Neural cell (in vitro differentiated cells): ENCODE measurements at regions not wholly inside any gene's neighbourhood (a gene's known extent, or its start where the extent isn't known, plus 50 kb on each side); places are given as distances from the start of the nearest gene placed in this dataset.

ENCODE experiments used
- H2AFZ ChIP-seq: fragments of 200-600, 300-800 bp; sonication (generic), shearing (Covaris generic); 2 replicates; pipeline ENCODE4 v1.6.0; 2014; ENCODE audit warnings: low read depth, mild to moderate bottlenecking, antibody characterized with exemption, low read length, moderate library complexity
- H3F3A ChIP-seq: fragments of 200-600 bp; shearing (Covaris generic); 2 replicates; pipeline ENCODE4 v1.6.1; 2016; ENCODE audit warnings: mild to moderate bottlenecking, moderate library complexity, mixed read lengths, antibody characterized with exemption, low read length; ENCODE audit not compliant: insufficient read depth, poor library complexity, severe bottlenecking
- H3K27ac ChIP-seq: fragments of 200-600, 300-800 bp; sonication (generic), shearing (Covaris generic); 2 replicates; pipeline ENCODE4 v1.5.1; 2014; ENCODE audit warnings: mild to moderate bottlenecking, low read length, moderate library complexity
- H3K27me3 ChIP-seq: fragments of 300-800, 200-600 bp; sonication (generic), shearing (Covaris generic); 2 replicates; pipeline ENCODE4 v1.6.0; 2014; ENCODE audit warnings: mild to moderate bottlenecking, low read depth, low read length, moderate library complexity; ENCODE audit not compliant: insufficient read depth
- H3K36me3 ChIP-seq: fragments of 300-800, 200-600 bp; sonication (generic), shearing (Covaris generic); 2 replicates; pipeline ENCODE4 v1.5.1; 2014; ENCODE audit warnings: mild to moderate bottlenecking, antibody characterized with exemption, low read length, moderate library complexity; ENCODE audit not compliant: insufficient read depth
- H3K4me2 ChIP-seq: fragments of 300-800, 200-600 bp; sonication (generic), shearing (Covaris generic); 2 replicates; pipeline ENCODE4 v1.6.0; 2014; ENCODE audit warnings: mild to moderate bottlenecking, low read length
- H3K4me3 ChIP-seq: fragments of 300-800, 200-600 bp; sonication (generic), shearing (Covaris generic); 2 replicates; pipeline ENCODE4 v1.5.1; 2014; ENCODE audit warnings: mild to moderate bottlenecking, low read length, moderate library complexity
- H3K79me2 ChIP-seq: fragments of 200-600 bp; shearing (Covaris generic); replicated peaks from 2 replicates; pipeline ENCODE4 v1.6.0; 2014; ENCODE audit warnings: mild to moderate bottlenecking, low read length, moderate library complexity; ENCODE audit not compliant: insufficient read depth
- H3K9ac ChIP-seq: fragments of 300-800, 200-600 bp; sonication (generic), shearing (Covaris generic); 2 replicates; pipeline ENCODE4 v1.6.1; 2016; ENCODE audit warnings: mild to moderate bottlenecking, low read length, mixed read lengths
- H3K9me2 ChIP-seq: fragments of 200-600 bp; shearing (Covaris generic); 2 replicates; pipeline ENCODE4 v1.6.1; 2016; ENCODE audit warnings: mild to moderate bottlenecking, low read length, mixed read lengths; ENCODE audit not compliant: insufficient read depth
- H3K9me3 ChIP-seq: fragments of 200-600, 300-800 bp; sonication (generic), shearing (Covaris generic); 2 replicates; pipeline ENCODE4 v1.6.1; 2016; ENCODE audit warnings: mild to moderate bottlenecking, mixed run types, low read length, moderate library complexity, mixed read lengths
- H4K20me1 ChIP-seq: fragments of 200-600 bp; shearing (Covaris generic); 2 replicates; pipeline ENCODE4 v1.6.1; 2016; ENCODE audit warnings: mild to moderate bottlenecking, mixed run types; ENCODE audit not compliant: insufficient read depth
- CTCF ChIP-seq: fragments of 450-650 bp; IDR thresholded peaks from 2 replicates; pipeline ENCODE4 v1.5.1; 2014; ENCODE audit warnings: antibody characterized with exemption, mild to moderate bottlenecking, moderate library complexity; ENCODE audit not compliant: poor library complexity, severe bottlenecking
- EP300 ChIP-seq: fragments of 450-650 bp; conservative IDR thresholded peaks from 2 replicates; pipeline ENCODE4 v1.6.1; 2014; ENCODE audit warnings: antibody characterized with exemption, mild to moderate bottlenecking, moderate library complexity; ENCODE audit not compliant: poor library complexity, severe bottlenecking
- EZH2 ChIP-seq: fragments of 200-600, 300-800 bp; shearing (Covaris generic), sonication (generic); IDR thresholded peaks from 2 replicates; pipeline ENCODE4 v1.6.1; 2014; ENCODE audit warnings: antibody characterized with exemption, low read length, borderline replicate concordance, mild to moderate bottlenecking; ENCODE audit not compliant: insufficient read depth, poor library complexity, severe bottlenecking
- MXI1 ChIP-seq: fragments of 450-650 bp; conservative IDR thresholded peaks from 2 replicates; pipeline ENCODE4 v1.6.1; 2014; ENCODE audit warnings: antibody characterized with exemption, mild to moderate bottlenecking; ENCODE audit not compliant: poor library complexity, severe bottlenecking
- POLR2AphosphoS5 ChIP-seq: IDR thresholded peaks from 2 replicates; pipeline ENCODE4 v1.6.1; 2012
- RAD21 ChIP-seq: fragments of 450-650 bp; conservative IDR thresholded peaks from 2 replicates; pipeline ENCODE4 v1.6.1; 2014; ENCODE audit warnings: antibody characterized with exemption, mild to moderate bottlenecking, moderate library complexity
- REST ChIP-seq: IDR thresholded peaks from 2 replicates; pipeline ENCODE4 v1.6.1; 2012; ENCODE audit warnings: borderline replicate concordance
- SMC3 ChIP-seq: fragments of 450-650 bp; conservative IDR thresholded peaks from 2 replicates; pipeline ENCODE4 v1.6.1; 2014; ENCODE audit warnings: antibody characterized with exemption, mild to moderate bottlenecking, moderate library complexity; ENCODE audit not compliant: poor library complexity
- TAF1 ChIP-seq: IDR thresholded peaks from 2 replicates; pipeline ENCODE4 v1.6.1; 2012; ENCODE audit warnings: low read depth

- TF ChIP-seq TAF1, result no peak
- no peak for TF ChIP-seq MXI1
- TF ChIP-seq CTCF, result peak; percentile 51
- TF ChIP-seq EZH2, result no peak
- TF ChIP-seq SMC3, result peak; percentile 37
- peak; percentile 44 for TF ChIP-seq EP300
- TF ChIP-seq REST, result no peak
- peak; percentile 48 for TF ChIP-seq RAD21
- TF ChIP-seq POLR2AphosphoS5, result peak; percentile 65
- Histone ChIP-seq H4K20me1 (no peaks in the 10 kb centered on the region), H3K27ac (peak overlapping the region; percentile 70), H3K4me2 (no peak overlapping the region), H2AFZ (no peak overlapping the region), H3K27me3 (no peaks in the 10 kb centered on the region), H3K9me2 (no peaks in the 10 kb centered on the region), H3K9me3 (no peaks in the 10 kb centered on the region), H3K79me2 (no peaks in the 10 kb centered on the region), H3K36me3 (no peaks in the 10 kb centered on the region), H3F3A (no peaks in the 10 kb centered on the region), H3K4me3 (no peak overlapping the region), H3K9ac (peak overlapping the region; percentile 18)
Measured at GRCh38 chr18:38427234-38427633, 861.6 kb upstream of the CELF4 start.

GRCh38 chr18:38421872-38422615 lies 856.4 kb upstream of the CELF4 start:
- H3K79me2 ChIP-seq, result no peaks in the 10 kb centered on the region
- no peaks in the 10 kb centered on the region for H3K36me3 ChIP-seq
- TF ChIP-seq POLR2AphosphoS5, result no peak
- no peak for TF ChIP-seq RAD21
- TF ChIP-seq TAF1, result no peak
- TF ChIP-seq MXI1, result no peak
- no peak for TF ChIP-seq REST
- TF ChIP-seq SMC3, result no peak
- no peak for TF ChIP-seq CTCF
- no peak for TF ChIP-seq EP300
- TF ChIP-seq EZH2, result no peak
- H4K20me1 ChIP-seq, result no peaks in the 10 kb centered on the region
- H3K4me2 ChIP-seq, result no peak overlapping the region
- no peaks in the 10 kb centered on the region for H3K9me2 ChIP-seq
- H3K9me3 ChIP-seq, result no peaks in the 10 kb centered on the region
- H3K27me3 ChIP-seq, result no peaks in the 10 kb centered on the region
- no peak overlapping the region for H2AFZ ChIP-seq
- no peak overlapping the region for H3K27ac ChIP-seq
- no peaks in the 10 kb centered on the region for H3F3A ChIP-seq
- no peak overlapping the region for H3K9ac ChIP-seq
- H3K4me3 ChIP-seq, result no peak overlapping the region
